ENCODE measurements at regions not wholly inside any gene's neighbourhood (a gene's known extent, or its start where the extent isn't known, plus 50 kb on each side); places are given as distances from the start of the nearest gene placed in this dataset.

DNA sequence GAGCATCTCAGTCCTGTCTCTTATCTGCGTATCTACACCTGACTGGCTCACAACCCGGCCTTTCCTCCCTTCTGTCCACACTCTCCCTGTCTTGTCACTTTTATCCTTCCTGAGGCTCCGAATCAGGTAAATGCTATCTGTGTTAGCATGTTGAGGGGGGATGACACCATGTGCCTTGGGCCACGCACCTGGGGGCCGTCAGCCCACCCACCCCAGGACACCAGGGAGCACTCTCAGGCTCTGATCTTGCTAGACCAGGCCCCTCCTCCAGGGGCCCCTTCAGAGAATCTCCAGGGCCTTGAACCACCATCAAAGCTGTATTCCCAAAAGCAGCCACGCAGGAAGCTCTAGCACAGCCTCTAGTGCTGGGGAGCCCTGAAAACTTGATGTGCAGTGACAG, 278.7 kb upstream of the SHH start:
- no peak for DNase-seq

GRCh38 chr7:156089222-156089621, 277.0 kb upstream of the SHH start:
- DNase-seq = no peak

DNA sequence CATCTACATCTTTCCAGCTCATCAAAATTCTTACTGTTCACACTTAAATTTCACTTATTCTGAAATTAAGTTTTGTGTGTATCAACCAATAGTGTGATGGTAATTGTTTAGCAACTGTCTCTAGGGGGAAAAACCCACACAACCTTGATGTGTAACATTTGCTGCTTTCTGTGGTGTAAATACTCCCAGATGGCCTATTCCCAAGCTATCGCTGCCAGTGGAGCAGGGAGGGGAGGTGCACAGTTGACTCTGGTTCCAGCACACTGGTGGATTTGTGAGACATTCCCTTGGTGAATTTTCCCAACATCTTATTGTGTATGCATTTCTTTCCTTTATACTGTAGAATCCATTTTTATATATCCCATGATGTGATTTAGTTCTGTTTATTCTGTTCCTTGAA, 275.9 kb upstream of the SHH start:
- no peak for DNase-seq

DNA sequence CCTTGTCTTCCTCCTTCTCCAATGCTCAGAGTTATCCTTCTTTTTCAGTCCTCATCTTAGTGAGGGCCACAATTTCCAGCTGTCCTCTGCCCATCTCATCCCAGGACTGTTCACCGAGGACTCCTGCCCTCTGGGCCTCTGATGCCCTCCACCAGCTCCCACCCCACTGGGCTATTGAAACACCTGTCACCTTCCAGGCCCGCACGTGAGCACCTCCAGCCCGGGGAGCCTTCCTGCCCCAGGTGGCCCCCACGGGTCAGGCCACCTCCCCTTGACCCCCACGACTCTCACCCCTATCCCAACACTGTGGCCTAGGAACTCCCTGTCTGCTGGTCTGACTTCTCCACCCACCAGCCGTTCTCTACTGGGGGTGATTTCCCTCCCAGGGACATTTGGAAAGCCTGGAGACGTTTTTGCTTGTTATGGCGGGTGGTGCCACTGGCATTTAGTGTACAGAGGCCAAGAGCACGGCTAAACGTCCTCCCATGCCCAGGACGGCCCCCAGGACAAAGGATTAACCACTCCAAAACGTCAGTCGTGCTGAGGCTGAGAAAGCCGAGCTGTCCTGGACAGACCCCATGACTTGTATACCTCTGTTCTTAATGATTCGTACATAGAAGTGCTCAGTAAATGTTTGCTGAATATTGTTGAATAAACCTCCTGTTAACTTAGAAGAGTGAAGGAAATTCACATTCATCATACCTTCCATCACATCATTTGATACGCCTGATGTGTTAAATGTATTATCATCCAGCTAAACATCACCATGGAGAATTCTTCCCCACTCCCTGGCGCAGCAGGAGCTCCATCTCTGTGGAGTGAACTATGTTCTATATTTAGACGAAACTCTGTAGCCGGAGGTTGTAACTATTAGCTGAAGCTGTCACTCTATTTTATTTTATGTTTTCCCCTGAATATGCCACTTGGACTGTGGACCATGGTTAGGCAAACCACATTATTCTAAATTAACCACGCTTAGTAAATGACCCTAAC, 270.1 kb upstream of the SHH start:
- DNase-seq = no peak

DNA sequence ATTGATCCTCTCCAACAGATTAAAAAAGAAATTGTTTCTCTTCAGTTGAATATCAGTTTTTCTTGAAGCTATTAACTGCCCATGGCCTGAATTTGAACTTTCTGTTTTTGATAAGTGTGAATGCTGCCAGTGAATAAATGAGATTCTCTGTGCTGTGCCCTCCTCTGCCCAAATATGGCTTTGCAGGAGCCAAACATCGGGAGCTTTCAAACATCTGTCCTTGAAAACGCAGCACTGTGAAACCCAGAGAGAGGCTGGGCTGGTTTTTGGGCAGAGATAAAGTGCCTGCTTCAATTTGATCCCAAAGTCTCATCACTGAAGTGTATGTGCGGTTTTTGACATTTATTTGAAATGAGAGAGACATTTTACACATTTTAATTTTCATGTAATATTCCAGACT, 268.3 kb upstream of the SHH start:
- DNase-seq = no peak

- DNase-seq = no peak
Measured at GRCh38 chr7:156080046-156080445, 267.8 kb upstream of the SHH start.

DNA sequence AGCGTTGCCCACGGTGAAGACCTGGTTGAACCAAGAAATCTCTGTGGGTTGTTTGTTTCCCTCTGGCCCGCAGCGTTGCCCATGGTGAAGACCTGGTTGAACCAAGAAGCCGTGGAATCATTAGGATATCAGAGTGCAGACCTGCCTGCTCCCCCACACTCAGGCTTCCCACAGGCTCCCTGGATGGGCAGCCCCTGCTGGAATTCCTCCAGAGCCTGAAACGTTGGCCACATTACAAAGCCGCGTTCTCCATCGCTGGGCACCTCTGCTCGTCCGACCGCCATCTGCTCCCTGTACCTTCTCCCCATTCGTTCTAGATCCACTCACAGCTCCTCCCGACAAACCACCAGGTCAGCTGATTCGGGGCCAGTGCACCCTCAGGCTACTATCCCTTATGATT, 266.9 kb upstream of the SHH start:
- DNase-seq = no peak

DNA sequence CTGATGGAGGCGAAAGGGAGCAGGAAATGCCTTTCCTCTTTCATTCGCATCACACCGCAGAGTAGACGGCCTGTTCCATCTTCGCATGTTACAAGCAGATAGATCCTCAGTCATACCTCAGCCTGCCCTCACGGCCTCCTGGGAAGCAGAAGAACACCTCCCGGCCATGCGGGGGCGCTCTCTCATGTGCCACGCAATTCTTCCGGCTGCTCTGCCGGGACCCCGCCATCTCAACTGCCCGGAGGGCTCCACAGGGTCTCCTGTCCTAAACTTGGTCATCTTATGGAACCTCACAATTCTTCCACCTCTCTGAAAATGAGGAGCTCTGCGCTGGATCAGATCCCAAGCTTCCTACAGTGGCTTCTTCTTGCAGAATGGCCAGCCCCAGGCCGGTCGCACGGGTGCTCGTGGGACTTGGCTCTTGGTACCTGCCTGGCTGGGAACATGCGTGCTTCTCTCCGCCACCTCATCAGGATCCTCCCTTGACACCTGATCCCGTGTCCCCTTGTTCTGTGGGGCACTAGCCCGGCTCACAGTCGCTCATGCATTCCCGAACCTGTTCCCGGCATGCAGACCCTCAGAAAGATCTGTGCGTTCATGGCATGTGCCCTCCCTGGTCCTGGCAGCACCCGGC, 262.8 kb upstream of the SHH start:
- DNase-seq = no peak

DNA sequence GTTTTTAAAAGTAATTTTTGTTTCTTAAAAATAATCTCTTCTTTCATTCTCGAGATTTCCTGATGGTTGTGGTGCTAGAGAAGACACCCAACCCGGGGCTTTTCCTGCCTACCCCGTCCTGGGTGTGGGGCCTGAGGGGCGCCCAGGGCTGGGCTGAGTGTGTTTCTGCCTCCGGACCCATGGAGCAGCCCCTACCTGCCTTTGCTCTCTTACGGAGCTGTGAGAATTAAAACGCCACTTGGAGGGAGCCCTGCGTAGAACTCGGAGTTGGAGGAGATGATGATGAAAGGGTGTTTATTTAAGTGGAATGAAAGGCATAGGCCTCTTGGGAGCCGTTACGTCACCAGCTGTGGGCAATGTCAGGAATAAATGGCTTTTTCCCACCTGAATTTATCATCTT, 261.8 kb upstream of the SHH start:
- DNase-seq = no peak

- no peak for DNase-seq
Measured at GRCh38 chr7:156073366-156074052, 261.2 kb upstream of the SHH start.

DNA sequence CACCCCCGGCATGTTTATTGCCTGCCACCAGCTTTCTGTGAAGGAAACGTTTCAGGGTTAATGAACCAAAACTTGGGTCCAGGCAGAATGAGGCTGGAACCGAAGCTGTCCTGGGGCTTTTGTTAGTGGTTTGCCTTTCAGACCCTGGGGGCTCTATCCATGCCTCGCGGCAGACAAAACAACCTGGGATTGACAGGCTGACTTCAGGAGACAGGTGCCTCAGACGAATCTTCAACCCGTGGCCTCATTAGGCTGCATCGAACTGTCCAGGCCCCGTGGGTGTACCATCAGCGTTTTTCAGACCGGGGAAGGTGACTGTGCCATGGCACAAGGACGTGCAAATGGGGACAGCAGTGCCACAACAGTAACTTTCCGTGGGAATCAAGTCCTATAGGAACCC, 259.3 kb upstream of the SHH start:
- no peak for DNase-seq

GRCh38 chr7:156069891-156070290, 257.6 kb upstream of the SHH start:
- DNase-seq = no peak

DNA sequence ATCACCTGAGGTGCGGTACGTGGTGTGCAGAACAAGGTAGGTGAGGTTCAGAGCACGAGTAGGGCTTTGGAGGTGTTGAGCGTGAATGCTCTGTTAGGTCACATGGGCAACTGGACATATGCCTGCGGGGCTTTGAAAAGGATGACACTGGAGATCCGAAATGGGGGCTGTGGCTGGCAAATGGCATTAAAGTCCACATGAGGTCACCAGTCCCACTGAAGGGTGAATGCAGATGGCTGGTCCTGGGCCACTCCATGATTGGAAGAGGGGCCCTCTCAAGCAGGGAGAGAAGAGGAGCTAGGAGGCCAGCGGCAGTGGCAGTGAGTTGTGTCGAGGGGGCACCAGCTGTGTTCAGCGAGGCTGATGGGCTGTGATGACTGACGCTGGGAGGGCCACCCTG, 254.9 kb upstream of the SHH start:
- DNase-seq = no peak

- DNase-seq = no peak
Measured at GRCh38 chr7:156065400-156065799, 253.1 kb upstream of the SHH start.

DNA sequence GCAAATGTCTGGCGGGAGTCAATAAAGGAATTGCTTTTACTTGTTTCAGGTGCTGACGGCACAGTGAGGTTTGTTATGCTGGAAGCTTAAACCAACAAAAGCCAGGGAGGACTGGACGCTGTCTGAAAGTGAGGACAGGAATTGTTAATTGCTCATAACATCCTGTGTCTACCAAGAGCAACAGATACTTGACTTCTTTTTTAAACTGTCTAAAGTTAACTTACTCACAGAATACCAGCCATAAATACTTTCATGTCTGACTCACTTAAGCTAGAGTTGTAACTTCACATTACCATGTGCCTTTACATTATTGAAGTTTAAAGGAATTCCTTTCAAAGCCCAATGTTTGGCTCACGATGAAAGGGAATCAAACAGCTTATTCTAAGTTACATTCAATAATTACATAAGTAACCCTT, 252.7 kb upstream of the SHH start:
- DNase-seq = no peak

DNA sequence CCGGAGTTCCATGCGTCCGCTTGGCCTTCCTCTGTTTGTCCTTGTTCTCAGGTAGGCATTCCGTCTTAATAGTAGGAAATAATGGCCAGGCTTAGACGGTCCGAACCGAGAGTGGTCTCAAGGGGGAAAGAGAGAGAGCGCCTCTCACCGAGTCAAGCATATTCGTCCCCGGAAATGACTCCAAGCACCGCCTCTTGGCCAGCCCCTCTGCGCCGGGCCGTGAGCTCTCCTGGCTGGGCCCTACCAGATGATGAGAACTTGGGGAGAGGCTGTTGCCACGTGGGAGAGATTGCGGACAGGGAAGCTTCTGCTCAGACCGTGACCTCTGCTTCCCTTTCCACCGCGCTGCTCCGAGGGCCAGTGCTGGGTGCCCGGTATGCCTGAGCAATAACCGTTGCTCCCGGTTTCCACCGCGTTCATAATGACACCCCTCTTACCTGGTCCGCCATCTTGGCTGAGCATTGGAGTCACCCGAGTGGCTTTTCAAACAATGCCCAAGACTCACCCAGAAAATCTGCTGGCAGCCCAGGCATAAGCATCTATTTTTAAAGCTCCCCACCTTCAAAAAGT, 251.1 kb upstream of the SHH start:
- no peak for DNase-seq

DNA sequence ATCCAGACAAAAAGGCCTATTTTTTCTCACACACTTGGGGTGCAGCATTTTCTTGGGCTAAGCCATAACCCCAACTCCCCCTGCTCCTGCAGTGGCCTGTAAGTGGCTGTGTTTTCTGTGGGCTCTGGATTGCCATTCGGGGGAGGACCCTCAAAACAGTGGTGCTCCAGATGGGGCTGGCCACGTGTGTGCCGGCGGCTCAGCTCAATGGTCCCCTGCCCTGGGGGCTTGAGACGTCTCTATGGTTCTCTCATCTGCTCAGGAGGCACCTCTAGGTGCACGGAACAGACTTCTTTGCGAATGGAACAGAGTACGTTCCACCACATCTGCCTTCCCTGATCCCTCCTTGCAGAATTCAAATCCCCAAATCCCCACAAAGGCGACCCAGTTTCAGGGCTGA, 250.0 kb upstream of the SHH start:
- DNase-seq = no peak

GRCh38 chr7:156061689-156062255, 249.5 kb upstream of the SHH start:
- no peak for DNase-seq

DNA sequence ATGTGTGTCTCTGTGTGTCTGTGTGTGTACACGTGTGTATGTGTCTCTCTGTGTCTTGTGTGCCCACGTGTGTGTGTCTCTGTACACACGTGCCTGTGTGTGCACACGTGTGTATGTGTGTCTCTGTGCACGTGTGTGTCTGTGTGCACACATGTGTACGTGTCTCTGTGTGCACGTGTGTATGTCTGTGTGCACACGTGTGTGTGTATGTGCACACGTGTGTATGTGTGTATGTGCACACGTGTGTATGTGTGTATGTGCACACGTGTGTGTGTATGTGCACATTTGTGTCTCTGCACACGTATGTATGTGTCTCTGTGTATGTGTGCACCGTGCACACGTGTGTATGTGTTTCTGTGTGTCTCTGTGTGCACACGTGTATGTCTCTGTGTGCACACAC, 248.7 kb upstream of the SHH start:
- DNase-seq = no peak

- DNase-seq = no peak
Measured at GRCh38 chr7:156059369-156059768, 247.1 kb upstream of the SHH start.

- DNase-seq = no peak
Measured at GRCh38 chr7:156058248-156058647, 246.0 kb upstream of the SHH start.

GRCh38 chr7:156056534-156056933, 244.3 kb upstream of the SHH start:
- no peak for DNase-seq

DNA sequence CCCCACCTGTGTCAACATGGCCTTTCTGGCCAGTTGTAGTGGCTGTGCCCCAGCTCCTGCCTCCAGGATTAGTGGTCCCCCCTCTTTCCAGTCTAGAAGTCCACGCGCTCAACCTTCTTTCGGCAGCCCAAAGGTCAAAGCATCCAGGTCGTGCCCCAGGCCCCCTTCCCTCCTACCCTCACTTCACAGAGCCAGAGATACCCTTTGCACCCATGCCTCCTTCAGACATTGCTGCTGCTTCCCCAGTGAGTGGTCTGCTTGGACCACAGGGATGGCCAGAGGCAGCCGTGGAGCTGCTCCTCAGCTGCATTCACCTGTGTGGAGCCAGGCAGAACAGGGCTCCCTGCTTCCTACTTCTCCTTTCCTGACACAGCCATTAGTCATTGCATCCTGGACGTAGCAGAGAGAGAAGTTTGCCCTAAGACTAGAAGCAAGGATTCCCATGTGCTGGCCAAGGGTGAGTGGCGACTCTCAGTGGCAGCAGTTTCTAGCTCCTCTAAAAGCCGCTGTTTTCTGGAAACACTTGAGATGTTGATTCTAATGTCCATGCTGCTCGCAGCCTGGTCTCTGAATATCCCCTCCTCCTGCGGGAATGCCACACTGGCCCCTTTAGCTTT, 243.1 kb upstream of the SHH start:
- DNase-seq = no peak

Measured in activated T-cell treated with anti-CD3 and anti-CD28 coated beads, Interleukin-2, amount 50 U/mL, for 48 hours (primary cell).